Midbrain (tissue), 1 donor: ENCODE measurements at regions not wholly inside any gene's neighbourhood (a gene's known extent, or its start where the extent isn't known, plus 50 kb on each side); places are given as distances from the start of the nearest gene placed in this dataset.
A peak's percentile ranks its signal among the peaks of the same experiment; 100 is the strongest.
"Not testable (repeated sequence)": the region's sequence is repeated elsewhere in the genome, so short reads cannot be mapped to it uniquely, and the experiment has no call there.

Experiments
- DNase-seq: peaks from one replicate; lab custom pipeline; 2025; lab: John Stamatoyannopoulos, UW

- DNase-seq = no peak
Observed at GRCh38 chr15:31597466-31597865, 270.8 kb downstream of the KLF13 start.

- no peak for DNase-seq
Observed at GRCh38 chr15:31598620-31599019, 272.0 kb downstream of the KLF13 start.

- peak; percentile 26 for DNase-seq
Observed at GRCh38 chr15:31605467-31605931, 278.9 kb downstream of the KLF13 start.

- DNase-seq = no peak
Observed at GRCh38 chr15:31606194-31606669, 279.6 kb downstream of the KLF13 start.

DNA sequence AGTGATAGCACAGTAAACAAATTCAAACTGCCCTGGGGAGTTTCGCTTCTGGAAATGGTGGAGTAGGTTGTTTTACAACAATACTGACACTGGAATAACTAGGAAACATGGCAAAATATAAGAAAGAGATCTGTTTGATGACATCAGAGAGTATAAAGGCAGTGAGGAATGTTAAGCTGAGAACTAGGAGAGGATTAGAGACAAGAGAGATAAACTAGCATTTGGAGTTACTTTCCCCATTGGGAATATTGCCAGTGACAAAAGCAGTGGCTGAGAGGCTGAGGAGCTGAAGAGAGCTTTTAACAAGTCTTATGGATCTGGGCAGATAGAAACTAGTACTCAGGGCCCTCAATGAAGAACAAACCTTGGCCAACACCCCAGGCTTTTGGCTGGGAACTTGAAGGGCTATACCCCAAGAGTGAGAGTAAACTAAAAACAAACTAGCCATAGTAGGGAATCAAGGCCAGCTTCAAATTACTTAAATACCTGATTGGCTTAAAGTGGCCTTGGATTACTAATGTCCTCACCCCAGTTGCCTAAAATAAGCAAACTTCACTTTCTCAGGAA lies 280.4 kb downstream of the KLF13 start:
- DNase-seq = no peak

DNA sequence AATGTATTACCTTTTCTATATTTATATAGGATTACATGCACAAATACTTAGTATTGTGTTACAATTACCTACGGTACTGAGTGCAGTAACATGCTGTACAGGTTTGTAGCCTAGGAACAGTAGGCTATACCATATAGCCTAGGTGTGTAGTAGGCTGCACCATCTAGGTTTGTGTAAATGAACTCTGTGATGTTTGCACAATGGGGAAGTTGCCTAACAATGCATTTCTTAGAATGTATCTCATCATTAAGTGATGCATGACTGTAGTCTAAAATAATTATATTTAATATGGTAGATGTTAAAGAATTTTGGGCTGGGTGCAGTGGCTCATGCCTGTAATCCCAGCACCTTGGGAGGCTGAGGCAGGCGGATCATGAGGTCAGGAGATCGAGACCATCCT lies 281.0 kb downstream of the KLF13 start:
- DNase-seq = no peak

- DNase-seq = no peak
Observed at GRCh38 chr15:31609258-31609681, 282.6 kb downstream of the KLF13 start.

DNA sequence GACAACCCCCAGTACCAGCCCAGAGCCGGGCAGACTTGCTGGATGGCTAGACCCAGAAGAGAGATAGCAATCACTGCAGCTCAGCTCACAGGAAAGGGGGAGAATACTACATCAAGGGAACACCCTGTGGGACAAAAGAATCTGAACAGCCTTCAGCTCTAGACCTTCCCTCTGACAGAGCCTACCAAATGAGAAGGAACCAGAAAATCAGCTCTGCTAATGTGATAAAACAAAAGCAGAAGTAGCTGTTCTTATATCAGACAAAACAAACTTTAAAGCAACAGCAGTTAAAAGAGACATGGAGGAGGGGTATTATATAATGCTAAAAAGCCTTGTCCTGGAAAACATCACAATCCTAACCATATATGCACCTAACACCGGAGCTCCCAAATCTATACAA lies 283.3 kb downstream of the KLF13 start:
- no peak for DNase-seq

- DNase-seq = no peak
Observed at GRCh38 chr15:31615643-31616415, 289.2 kb downstream of the KLF13 start.

- DNase-seq = not testable (repeated sequence)
Observed at GRCh38 chr15:31623297-31623696, 296.7 kb downstream of the KLF13 start.

- not testable (repeated sequence) for DNase-seq
Observed at GRCh38 chr15:31624115-31624514, 297.5 kb downstream of the KLF13 start.

DNA sequence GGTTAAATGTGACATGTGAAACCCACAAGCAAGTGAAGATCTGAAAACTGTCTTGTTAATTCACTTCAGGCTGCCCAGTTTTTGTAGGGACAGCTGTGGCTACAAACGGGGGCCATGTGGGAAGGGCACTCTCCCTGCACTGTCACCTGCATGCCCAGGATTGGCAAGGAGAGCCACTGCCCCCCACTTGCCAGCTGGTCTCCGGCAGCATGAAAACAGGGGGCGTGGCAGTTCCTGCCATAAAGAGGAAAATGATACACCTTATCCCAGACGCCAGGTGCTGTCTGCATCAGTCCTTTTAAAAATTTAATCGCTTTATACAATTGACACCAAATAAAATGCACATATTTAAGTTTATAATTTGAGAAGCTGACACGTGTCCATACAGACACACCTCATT lies 309.1 kb downstream of the KLF13 start:
- DNase-seq = not testable (repeated sequence)

DNA sequence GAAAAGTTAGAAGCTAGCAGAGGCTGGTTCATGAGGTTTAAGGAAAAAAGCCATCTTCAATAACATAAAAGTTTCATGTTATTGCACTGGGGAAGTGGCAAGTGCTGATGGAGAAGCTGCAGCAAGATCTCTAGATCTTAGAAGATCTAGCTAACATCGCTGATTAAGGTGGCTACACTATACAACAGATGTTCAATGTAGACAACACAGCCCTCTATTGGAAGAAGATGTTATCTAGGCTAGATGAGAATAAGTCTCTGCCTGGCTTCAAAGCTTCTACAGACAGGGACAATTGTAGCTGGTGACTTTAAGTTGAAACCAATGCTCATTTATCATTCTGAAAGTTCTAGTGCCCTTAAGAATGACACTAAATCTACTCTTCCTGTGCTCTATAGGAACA lies 310.3 kb downstream of the KLF13 start:
- DNase-seq = not testable (repeated sequence)

- not testable (repeated sequence) for DNase-seq
Observed at GRCh38 chr15:31643955-31644354, 317.3 kb downstream of the KLF13 start.

- not testable (repeated sequence) for DNase-seq
Observed at GRCh38 chr15:31644761-31645160, 318.1 kb downstream of the KLF13 start.

GRCh38 chr15:31647337-31647826 lies 320.7 kb downstream of the KLF13 start:
- DNase-seq = not testable (repeated sequence)

GRCh38 chr15:31649634-31650033 lies 323.0 kb downstream of the KLF13 start:
- not testable (repeated sequence) for DNase-seq

DNA sequence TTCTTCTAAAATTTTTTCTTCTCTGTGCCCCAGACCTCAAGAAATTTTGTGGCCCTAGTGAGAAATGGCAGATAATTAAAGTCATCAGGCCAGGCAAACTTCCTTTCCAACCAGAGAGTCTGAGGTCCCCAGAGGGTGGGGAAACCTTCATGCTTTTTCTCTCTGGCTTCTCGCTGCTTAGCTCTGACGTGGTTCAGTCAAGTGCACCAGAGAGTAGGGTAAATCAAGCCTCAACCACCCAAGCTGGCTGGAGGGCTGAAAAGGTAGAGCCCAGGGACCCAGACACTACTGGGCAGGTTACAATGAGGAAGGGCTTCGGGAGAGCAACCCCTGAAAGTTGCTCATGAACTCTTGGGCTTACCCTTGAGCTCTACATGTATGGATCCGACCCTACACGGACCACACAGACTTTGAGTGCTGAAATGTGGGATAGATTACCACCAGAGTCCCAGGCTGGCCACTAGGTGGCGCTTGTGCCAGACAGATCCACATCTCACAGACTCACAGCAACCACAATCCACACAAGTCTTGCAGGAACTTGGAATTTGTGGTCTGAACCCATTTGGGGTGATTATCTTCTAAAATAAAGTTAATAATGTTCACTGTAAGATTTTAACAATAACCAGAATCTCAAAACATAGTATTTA lies 323.5 kb downstream of the KLF13 start:
- not testable (repeated sequence) for DNase-seq

DNA sequence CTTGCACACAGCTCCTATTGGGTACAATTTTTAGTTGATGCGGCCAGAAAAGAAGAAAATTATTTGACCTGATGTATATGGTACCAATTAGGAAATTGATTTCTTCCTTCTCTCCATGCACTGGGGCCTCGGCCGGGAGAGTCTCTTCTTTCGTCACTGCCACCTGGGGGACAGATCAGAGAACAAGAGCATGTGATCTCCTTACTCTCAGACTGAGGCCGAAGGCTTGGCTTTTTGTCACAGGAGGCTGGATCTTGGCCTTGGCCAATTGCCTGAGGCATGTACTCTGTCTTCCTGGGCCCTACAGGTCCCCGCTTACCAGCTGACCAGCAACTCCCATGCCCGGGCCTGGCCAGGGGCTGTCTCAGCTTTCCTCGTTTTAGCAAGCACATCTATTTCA lies 330.3 kb downstream of the KLF13 start:
- DNase-seq = not testable (repeated sequence)

DNA sequence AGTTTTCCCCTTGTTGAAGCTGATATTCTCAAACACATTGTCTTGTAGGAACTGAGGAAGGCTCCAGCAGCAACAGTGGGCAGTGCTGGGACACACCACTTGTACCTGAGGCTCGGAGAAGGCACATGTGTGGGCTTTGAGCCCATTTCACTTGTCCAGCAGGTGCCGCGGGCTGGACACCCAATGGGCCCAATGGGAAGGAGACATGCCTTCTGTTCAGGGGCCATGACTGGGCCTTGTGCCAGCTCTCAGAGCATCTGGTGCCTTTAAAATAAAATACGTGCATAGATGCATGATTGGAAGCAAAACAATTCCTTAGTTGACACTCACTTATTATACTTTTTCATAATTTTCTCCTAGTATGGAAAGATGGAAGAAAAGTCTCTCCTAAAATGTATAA lies 334.2 kb downstream of the KLF13 start:
- DNase-seq = no peak

DNA sequence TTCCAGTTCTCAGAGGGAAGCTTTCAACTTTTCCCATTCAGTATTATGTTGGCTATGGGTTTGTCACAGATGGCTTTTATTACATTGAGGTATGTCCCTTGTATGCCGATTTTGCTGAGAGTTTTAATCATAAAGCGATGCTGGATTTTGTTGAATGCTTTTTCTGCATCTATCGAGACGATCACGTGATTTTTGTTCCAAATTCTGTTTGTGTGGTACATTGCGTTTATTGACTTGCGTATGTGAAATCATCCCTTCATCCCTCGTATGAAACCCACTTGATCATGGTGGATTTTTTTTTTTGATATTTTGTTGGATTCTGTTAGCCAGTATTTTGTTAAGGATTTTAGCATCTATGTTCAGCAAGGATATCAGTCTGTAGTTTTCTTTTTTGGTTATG lies 339.1 kb downstream of the KLF13 start:
- DNase-seq = not testable (repeated sequence)

DNA sequence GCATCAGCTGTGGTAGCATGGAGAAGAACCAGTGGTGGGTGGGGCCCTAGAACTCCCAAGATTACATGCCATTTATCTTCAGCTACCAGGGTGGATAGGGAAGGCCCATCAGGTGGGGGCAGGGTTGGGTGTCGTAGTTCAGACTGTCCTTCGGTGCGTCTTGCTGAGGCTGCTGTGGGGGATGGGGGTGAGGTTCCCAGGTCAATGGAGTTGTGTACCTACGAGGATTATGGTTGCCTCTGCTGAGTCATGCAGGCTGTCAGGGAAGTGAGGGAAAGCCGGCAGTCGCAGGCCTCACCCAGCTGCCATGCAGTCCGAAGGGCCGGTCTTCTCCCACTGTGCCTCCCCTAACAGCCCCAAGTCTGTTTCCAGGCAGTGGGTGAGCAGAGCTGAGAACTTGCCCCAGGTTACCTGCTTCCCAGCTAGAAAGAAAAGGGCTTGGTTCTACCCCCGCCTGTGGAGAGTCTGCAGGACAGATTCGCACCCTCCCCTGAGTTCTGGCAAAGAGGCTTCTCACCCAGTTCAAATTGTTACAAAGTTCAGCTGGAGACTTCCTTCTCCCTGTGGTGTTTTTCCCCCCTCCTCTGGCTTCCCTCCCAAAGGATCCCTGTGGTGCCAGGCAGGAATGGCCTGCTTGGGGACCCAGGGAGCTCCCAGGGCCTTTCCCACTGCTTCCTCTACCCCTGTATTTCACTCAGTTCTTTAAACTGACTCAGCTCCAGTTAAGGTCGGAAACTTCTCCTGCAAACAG lies 342.7 kb downstream of the KLF13 start:
- DNase-seq = not testable (repeated sequence)
